ENCODE measurements at regions not wholly inside any gene's neighbourhood (a gene's known extent, or its start where the extent isn't known, plus 50 kb on each side); places are given as distances from the start of the nearest gene placed in this dataset.
"Not testable (repeated sequence)": the region's sequence is repeated elsewhere in the genome, so short reads cannot be mapped to it uniquely, and the experiment has no call there.

- TF ChIP-seq CTCF (conservative IDR thresholded peaks at IDR 0.05), result no peak
- peaks cover 9% of the 10 kb centered on the region for H3K4me1 Mint-ChIP-seq
- no peaks in the 10 kb centered on the region for H3K36me3 Mint-ChIP-seq (ENCODE audit: low read depth)
- peaks cover 7% of the 10 kb centered on the region for H3K9me3 Mint-ChIP-seq
- no peak overlapping the region for H3K27ac Mint-ChIP-seq (ENCODE audit: unreplicated experiment)
- no peak for DNase-seq (ENCODE audit: low read depth, low spot score)
- H3K27me3 Mint-ChIP-seq (ENCODE audit: low read depth), result no peaks in the 10 kb centered on the region
- H3K4me3 Mint-ChIP-seq, result no peak overlapping the region
These were observed 117.2 kb upstream of the ATP2B1 start for GRCh38 chr12:89825591-89826449.

GRCh38 chr12:89824822-89825221 lies 116.2 kb upstream of the ATP2B1 start:
- no peak overlapping the region for H3K4me3 Mint-ChIP-seq
- H3K27me3 Mint-ChIP-seq (ENCODE audit: low read depth), result no peaks in the 10 kb centered on the region
- H3K36me3 Mint-ChIP-seq (ENCODE audit: low read depth), result no peaks in the 10 kb centered on the region
- no peak for DNase-seq (ENCODE audit: low read depth, low spot score)
- H3K4me1 Mint-ChIP-seq, result peaks cover 9% of the 10 kb centered on the region
- peaks cover 9% of the 10 kb centered on the region for H3K9me3 Mint-ChIP-seq
- no peak for TF ChIP-seq CTCF (conservative IDR thresholded peaks at IDR 0.05)
- H3K27ac Mint-ChIP-seq (ENCODE audit: unreplicated experiment), result no peak overlapping the region

DNA sequence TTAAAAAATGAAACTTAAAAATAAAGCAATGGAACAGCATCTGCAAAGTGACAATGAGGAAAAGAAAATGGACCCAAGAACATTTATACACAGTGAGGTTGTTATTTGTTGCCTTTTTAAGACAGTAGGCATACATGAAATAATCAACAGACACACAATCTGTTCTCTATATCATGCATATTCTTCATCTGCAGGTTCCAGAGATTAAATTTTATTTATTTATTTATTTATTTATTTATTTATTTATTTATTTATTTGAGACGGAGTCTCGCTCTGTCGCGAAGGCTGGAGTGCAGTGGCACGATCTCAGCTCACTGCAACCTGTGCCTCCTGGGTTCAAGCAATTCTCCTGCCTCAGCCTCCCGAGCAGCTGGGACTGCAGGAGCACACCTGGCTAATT lies 114.4 kb upstream of the ATP2B1 start:
- H3K36me3 Mint-ChIP-seq (ENCODE audit: low read depth); H3K27ac Mint-ChIP-seq (ENCODE audit: unreplicated experiment); H3K9me3 Mint-ChIP-seq: not testable (repeated sequence)

GRCh38 chr12:89821896-89822295 lies 113.3 kb upstream of the ATP2B1 start:
- no peak for TF ChIP-seq CTCF (conservative IDR thresholded peaks at IDR 0.05)
- Mint-ChIP-seq H3K4me3 (no peak overlapping the region), H3K4me1 (peaks cover 7% of the 10 kb centered on the region), H3K9me3 (peaks cover 9% of the 10 kb centered on the region), H3K36me3 (ENCODE audit: low read depth) (no peaks in the 10 kb centered on the region), H3K27ac (ENCODE audit: unreplicated experiment) (no peak overlapping the region), H3K27me3 (ENCODE audit: low read depth) (no peaks in the 10 kb centered on the region)
- no peak for DNase-seq (ENCODE audit: low read depth, low spot score)

More for the DNA sequence above, 114.4 kb upstream of the ATP2B1 start:
- not testable (repeated sequence) for H3K4me3 Mint-ChIP-seq; DNase-seq (ENCODE audit: low read depth, low spot score); H3K27me3 Mint-ChIP-seq (ENCODE audit: low read depth)
- peaks cover 12% of the 10 kb centered on the region for H3K4me1 Mint-ChIP-seq

DNA sequence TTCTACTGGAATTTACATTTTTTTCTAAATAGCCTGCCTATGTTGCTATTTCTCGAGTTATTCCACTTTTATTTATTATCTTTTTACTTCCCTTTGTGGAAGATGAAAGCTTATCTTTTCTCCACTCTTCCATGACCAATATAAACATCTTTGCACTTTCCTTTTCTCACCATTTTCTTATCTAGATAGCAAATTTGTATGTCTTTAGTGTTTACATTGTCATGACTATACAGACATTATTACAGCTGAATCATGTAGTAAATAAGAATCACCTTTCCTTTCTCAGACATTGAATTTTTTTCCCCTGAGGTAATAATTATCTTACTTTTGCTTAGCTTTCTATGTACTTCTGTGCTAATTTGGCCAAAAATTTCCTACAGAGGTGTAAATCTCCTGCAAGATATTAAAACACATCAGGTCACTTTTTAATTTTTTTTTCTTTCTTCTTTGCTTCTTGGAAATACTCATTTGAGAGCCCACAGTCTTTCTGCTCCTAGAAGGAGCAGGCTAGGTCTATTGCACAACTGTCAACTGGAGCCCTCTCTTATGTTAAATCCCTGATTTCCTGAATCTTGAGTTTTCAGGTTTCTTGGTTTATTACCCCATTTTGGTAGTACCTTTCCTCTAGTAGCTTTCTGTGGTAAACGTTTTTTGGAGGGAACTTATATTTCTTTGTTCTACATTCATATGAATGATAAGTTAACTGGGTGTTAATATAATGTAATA lies 109.0 kb upstream of the ATP2B1 start:
- no peak for DNase-seq (ENCODE audit: low read depth, low spot score)
- no peak for TF ChIP-seq CTCF (conservative IDR thresholded peaks at IDR 0.05)
- Mint-ChIP-seq H3K9me3 (peaks cover 11% of the 10 kb centered on the region), H3K4me3 (no peak overlapping the region), H3K27ac (ENCODE audit: unreplicated experiment) (no peak overlapping the region), H3K27me3 (ENCODE audit: low read depth) (no peaks in the 10 kb centered on the region), H3K4me1 (peaks cover 17% of the 10 kb centered on the region), H3K36me3 (ENCODE audit: low read depth) (no peaks in the 10 kb centered on the region)

- no peak overlapping the region for H3K4me3 Mint-ChIP-seq
- no peak for TF ChIP-seq CTCF (conservative IDR thresholded peaks at IDR 0.05)
- DNase-seq (ENCODE audit: low read depth, low spot score), result no peak
- peaks cover 13% of the 10 kb centered on the region for H3K4me1 Mint-ChIP-seq
- H3K27ac Mint-ChIP-seq (ENCODE audit: unreplicated experiment), result no peak overlapping the region
- H3K9me3 Mint-ChIP-seq, result peaks cover 5% of the 10 kb centered on the region
- H3K27me3 Mint-ChIP-seq (ENCODE audit: low read depth), result no peaks in the 10 kb centered on the region
- H3K36me3 Mint-ChIP-seq (ENCODE audit: low read depth), result no peaks in the 10 kb centered on the region
These were observed 106.6 kb upstream of the ATP2B1 start for GRCh38 chr12:89815225-89815624.
